ENCODE measurements at regions not wholly inside any gene's neighbourhood (a gene's known extent, or its start where the extent isn't known, plus 50 kb on each side); places are given as distances from the start of the nearest gene placed in this dataset.
A peak's percentile ranks its signal among the peaks of the same experiment; 100 is the strongest.

DNA sequence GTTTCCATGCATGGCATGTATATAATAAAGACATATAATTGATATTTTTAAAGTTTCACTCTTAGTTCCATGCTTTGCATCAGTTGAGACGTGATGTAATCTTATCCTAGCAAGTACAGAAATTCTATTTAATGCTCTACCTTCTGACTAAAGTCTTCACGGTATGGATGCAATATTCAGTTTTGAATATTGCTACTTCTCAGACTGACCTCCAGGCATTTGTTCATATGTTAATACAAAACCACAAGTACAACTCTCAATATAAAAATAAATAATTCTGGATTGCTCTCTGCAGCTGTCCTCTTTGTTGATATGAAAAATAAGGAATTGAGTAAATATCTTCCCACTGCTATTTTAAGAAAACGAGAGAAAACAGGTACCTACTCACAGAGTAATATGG lies 309.8 kb upstream of the HAND2 start:
- DNase-seq, result no peak

DNA sequence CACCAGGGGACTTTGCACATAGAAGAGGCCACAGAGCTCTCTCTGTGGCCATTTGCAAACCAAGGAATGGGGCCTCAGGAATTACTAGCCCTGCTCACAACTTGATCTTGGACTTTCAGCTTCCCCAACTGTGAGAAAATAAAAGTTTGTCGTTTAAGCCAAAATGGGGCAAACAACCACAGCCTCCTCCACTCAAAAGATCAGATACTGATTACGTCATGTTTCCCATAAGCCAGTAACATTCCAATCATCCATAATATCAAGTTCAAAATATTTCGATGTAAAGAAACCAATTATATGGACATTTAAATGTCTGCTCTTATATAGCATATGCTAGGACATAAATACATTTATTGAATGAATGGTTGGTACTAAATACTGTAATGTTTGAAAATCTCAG lies 307.5 kb upstream of the HAND2 start:
- no peak for DNase-seq

DNA sequence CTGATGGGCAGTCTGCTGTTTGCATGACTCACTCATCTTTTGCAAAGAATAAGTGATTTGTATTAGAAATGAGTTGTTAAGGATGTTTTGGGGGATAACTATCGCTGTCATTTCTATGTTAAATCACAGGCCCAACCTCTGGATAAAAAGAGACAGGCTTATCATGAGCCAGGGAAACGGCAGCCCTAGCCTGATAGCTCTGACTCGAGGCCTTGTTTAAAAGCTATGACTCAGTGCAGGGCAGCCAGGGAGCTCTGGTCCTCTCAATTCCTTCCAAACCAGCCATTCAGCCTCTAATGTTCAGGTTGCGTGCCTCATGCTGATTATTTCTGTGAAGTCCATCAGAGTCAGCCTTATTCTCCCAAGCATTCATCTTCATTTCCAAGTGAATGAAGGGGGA lies 305.9 kb upstream of the HAND2 start:
- no peak for DNase-seq

DNA sequence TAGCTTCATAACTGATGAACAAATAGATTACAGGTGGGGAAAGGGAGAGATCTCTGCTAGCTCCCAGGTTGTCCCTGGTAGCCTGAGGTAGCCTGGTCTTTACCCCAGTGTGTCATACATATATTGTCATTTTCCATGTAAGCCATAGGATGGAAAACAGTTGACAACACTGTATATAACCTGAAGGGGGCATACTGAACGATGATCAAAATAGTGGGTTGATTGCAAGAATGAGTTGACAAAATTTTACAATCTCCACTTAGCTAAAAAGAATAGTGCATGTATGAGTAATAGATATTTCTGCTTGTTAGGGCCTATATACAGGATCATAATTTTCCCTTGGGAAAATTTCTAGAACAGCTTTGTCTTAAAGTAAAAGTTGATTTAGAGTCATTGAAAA lies 304.1 kb upstream of the HAND2 start:
- DNase-seq, result peak in 1 of 2 donors; percentile 9

DNA sequence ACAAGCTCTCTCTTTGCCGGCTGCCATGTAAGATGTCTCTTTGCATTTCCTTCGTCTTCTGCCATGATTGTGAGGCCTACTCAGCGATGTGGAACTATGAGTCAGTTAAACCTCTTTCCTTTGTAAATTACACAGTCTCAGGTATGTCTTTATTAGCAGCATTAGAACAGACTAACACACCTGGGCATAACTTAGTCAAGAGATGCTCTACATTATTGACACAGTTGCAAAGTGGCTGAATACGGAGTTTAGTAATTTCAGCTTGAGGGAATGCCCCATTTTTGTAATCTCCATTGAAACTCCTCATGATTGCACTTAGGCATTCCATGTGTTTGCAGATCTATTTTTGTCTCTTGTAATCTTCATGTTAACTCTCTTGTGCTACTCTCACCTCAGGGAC lies 299.5 kb upstream of the HAND2 start:
- DNase-seq, result no peak

DNA sequence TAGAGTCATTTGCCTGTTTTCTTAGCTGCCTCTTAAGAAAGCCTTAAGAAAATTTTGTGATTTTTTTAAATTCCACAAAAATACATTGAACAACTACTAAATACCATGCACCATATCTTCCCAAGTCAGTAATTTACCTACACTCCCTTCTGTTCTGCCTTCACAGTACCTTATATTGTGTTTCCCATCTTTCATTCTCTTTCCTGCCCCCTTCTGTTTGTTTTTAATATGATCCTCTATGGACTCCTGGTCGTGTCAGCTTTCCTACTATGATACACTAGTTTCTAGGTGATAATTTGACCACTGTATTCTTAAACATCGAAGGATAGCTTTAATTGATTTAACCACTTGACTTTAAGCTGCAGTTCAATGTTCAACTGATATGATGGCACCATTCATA lies 297.7 kb upstream of the HAND2 start:
- no peak for DNase-seq

DNA sequence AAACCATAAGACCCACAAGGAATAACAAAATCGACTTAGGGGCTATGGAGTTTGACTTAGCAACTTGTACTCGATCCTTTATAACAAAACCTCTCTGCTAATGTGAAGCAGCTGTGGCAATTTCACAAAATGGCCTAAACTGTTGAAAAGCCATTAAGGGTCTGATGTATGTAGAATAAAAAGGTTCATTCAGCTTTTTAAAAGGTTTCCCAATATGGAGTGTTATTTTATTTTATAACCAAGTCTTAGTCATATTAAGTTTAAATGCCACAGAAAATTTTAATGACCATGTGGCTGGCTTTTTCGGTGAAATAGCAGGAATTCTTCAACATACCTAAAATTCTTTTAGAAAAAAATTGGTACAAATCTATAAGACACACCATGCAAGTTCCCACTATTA lies 291.8 kb upstream of the HAND2 start:
- no peak for DNase-seq

DNA sequence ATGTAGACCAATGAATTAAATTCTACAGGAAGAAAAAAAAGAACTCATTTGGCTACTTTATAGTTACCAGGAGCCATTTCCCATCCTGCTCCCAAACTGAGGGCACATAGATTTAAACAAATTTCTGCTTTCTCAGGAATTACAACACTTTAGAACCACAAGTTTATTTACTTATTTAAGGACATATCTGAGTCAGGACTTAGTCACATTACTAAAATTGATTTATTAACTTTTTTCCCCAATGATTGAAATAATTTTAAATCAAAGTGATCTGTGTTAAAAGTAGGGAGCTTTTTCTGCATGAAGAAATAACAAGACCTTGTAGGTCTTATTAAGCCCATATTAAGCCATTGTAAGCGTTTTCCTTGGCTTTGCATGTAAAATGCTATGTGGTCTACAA lies 291.0 kb upstream of the HAND2 start:
- no peak for DNase-seq

DNA sequence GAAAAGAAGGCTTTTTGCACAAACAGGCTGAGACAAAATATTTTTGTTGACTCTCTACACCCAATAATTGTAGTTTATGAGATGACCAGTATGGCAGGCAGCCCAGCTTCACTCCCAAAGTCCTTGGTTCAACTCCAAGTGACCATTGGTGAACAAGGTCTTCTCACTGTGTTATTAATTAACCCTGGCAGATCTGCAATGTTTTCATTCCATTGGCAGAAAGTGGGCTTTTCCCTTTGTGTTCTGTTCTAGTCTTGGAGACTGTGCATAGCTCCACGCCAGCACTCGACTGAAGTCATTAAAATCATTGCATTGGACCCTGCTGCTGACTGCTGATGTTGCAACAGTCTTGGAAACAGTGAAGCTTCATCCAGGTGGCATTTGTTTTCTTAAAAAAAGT lies 277.3 kb upstream of the HAND2 start:
- no peak for DNase-seq

DNA sequence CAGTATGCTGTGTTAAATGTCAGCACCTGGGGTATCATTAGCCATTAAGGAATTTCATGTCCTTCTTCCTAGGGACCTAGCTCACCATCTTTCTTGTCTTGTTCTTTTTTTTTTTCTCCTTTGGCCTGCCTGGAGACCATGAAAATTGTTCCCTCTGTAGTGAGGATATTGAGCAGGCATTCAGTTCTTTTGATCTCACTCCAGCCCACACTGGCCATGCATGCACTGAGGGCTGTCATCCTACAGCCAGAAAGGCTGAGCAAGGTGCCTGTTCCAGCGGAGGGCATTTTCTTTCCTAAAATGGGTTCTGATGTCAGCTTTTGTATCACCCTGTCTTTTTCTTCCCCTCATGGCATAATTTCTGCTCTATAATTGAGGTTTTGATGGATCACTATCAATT lies 275.9 kb upstream of the HAND2 start:
- no peak for DNase-seq

DNA sequence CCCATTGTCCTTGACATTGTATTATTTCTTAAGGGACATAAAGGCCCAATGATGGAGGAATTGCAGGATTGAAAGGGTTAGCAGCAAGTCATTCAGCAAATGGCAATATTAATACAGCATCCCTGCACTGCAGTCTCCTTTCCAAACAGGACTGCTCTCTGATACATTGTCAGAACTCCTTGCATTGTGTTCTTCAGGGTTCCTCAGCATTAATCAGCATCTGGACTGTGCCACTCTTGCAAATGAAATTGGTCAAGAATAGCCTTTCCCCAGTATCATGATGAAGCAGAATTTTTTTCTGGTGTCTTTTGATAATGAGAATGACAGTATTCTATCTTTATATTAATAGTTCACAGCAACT lies 272.6 kb upstream of the HAND2 start:
- DNase-seq, result no peak

DNA sequence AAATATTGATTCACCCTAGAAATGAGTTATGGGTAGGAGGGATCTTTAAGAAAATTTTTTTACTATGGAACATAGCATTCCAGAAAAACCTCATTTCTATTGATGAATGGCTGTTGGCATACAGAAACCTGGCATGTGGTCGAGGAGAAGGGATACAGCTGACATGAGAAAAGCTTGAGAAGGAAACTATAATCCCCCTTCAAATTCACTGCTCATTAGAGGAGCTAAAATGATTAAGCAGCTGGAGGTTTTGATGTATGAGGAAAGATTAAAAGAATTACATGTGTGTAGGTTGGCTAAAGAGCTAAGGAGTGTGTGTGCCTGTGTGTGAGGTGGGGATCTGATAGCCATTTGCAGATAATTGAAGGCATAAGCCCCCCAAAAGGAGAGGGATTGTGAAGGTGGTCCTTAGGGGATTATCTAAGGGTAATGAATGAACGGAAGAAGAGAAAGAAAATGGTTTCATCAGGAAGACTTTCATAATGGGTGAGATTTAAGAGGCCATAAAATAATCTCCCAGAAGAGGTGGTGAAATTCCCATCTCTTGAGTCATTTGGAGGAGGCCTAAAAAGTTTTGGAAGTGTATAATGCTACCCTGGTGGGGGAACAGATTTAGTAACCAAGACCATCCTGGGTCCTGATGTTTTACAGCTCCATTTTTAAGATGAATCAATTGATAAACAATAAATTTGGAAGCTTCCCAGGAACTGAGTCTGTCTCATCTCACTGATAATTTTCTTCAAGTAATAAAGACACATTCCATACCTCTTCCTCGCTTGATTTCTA lies 272.0 kb upstream of the HAND2 start:
- DNase-seq, result no peak

DNA sequence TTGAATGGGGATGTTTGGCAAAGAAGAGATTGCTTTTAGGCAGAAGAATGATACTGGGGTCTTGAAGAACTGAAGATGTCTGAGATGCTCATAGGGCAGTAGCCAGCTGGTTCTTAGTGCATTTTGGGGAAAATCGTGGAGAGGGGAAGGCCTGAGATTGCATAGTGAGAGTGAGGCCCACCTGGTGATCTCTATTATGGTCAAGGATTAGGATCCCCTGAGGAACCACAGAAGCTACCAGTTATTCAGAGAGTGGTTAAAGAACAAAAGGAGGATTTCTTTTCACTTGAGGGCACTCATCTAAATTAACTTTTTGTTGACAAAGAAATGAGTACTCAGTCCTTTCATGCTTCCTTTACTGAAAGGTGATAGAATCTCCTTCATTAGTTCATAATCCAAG lies 271.3 kb upstream of the HAND2 start:
- DNase-seq, result no peak

DNA sequence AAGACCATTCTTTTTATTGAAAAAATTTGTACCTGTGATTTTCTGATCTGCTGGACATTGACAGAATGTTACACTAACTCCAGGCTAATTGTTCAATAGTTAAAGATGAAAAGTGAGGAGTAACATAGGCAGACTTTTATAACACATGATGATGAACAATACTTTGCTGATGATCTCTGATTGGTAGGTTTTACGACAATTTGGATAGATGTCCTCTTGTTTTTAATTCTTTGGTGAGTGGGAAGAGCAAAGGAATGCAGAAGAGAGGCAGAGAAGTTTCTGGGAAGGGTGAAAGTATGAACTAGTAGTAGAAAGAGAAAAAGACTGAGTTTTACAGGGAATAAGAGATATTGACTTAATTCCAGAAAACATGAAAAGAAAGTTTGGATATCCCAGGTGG lies 267.3 kb upstream of the HAND2 start:
- DNase-seq, result no peak

DNA sequence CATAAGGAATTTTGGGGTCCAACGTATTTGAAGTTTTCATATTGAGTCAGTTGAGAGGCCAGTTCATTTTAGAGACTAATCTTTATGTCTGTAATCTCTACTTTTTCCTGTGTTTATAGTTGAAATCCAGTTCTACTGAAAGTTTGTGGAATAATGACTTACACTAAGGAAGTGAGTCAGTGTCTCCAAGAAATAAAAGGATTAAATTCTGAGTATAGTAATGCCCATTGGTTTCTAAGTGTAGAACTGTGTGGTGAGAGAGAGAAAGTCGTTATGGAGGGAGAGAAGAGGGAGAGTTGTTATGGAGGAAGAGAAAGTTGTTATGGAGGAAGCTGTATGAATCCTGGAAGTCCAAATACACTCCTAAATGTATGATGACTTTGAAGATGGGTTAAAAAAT lies 264.6 kb upstream of the HAND2 start:
- DNase-seq, result no peak

DNA sequence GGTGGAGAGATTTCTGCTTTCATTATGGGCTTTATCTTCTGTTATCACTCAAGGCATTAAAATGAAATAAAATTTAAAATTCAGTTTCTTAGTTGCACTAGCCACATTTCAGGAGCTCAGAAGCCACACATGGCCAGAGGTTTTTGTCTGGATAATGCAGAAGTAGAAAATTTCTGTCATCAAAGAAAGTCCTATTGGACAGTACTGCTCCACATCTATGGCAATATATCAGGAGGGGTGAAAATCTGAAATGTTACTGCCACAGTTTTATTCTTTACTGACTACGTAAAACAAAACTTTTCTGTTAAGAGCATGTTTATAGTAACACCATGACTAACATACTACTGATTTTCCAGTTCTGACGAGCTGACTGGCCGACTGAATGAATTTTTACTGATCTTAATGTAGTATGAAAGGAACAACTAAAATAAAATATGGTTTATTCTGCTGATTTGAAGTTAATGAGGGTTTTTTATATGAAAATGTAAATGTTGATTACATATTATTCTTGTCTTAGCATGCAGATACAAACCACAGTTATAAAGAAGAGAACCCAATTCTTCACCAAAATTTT lies 264.0 kb upstream of the HAND2 start:
- no peak for DNase-seq

DNA sequence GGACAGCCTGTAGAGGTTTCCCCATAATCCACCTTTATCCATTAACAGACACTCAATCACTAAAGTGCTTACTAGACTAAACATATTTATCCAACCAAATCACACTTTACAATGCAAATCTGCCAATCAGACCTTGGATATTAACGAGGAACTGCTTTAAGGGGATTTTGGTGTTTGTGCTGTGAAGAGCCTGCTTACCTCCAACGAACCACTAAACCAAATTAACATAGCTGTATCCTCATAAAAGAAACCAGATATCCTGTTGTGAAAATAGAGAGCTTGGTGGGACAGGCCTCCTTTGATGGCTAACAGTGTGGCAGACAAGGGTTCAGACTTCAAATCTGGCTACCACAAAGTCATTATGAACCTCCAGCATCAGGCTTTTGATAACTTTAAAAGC lies 252.6 kb upstream of the HAND2 start:
- DNase-seq, result no peak

DNA sequence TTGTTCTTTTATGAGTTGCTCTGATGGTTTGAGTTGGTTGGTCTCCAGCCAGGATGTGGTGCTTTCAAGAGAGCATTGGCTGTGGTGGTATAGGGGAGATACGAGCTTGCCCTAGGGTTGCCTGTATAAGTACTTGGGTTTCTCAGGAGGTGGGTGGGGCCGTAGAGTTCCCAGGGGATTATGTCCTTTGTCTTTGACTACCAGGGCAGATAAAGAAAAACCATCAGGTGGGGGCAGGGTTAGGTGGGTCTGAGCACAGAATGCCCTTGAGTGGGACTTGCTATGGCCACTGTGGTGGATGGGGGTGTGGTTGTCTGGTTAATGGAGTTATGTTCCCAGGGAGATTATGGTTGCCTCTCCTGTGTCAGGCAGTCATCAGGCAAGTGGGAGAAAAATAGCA lies 247.9 kb upstream of the HAND2 start:
- DNase-seq, result no peak

DNA sequence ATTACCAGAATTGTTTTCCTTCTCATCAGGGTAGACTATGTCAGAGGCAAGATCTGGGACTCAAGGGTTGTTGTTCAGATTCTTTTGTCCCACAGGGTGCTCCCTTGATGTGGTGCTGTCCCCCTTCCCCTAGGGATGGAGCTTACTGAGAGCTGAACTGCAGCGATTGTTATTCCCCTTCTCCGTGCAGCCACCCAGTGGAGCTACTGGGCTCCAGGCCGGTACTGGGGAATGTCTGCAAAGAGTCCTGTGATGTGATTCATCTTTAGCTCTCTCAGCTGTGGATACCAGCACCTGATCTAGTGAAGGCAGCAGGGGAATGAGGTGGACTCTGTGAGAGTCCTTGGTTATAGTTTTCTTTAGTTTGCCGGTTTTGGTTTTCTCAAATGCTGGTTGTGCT lies 247.4 kb upstream of the HAND2 start:
- no peak for DNase-seq

DNA sequence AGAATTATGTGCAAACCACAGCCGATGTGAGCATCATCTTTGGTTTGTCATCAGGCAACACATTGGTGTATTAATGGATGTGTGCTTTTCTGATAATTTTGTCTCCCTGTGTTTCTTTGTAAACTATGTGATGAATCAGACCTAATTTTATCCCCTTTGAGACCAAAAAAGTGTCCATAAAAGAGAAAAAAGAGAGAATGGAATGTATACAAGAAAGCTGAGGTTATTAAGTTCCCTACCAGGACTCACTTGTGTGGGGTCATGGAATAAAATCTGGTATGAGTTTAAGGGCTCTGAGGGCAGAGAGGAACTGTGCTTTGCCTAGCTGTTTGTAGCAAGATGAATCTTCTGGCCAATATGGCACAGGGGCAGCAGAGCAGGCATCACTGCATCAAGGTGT lies 239.5 kb upstream of the HAND2 start:
- DNase-seq, result no peak

DNA sequence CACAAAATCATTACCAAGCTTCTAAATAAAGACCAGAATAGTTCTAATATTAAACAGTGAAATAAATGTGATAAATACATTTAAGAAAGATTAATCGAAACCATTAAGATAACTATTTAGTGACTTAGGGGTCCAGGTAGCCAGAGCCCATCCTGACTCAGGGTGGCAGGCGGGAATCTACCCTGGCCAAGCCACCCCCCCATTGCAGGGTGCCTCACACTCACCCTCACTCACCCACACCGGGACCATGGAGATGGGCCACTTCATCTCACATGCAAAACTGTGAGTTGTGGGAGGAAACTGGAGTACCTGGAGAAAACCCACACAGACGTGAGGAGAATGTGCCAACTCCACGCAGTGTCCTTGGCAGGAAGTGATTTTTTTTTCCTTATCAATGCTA lies 237.6 kb upstream of the HAND2 start:
- no peak for DNase-seq

DNA sequence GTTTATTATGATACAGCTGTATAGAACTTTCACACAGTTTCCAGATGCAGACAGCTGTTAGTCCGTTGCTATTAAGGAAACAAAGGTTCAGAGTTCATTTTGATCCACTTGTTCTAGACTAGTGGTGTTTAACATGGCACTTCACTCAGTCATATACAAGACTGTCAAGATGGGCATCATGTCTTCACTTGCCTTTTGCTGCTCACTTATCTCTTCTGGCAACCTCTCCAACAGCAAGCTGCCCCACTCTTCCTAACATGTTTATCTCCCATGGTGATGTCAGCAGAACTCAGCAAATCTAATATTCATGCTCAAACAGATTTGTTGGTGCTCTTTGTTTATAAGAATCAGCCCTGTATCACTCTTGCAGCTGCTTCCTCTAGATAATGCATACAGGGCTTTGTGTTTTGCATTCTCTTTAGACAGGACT lies 236.2 kb upstream of the HAND2 start:
- DNase-seq, result no peak

DNA sequence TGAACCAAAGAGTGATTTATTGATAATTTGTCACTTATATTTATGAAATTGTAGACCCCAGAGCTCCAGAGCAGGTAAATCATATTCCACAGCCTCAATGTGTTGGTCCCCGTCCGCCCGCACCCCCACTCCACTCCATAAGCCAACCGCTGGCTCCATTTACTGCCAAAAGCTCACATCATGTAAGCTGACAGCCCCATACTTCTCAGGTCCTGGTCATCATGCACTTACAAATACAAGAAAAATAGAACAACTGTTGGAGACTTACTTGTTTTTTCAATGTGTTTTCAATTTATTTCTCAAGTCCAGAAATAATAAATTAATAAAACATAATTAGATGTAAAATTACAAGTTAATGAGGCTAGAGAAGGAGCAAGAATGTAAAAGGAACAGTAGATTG lies 235.7 kb upstream of the HAND2 start:
- no peak for DNase-seq

DNA sequence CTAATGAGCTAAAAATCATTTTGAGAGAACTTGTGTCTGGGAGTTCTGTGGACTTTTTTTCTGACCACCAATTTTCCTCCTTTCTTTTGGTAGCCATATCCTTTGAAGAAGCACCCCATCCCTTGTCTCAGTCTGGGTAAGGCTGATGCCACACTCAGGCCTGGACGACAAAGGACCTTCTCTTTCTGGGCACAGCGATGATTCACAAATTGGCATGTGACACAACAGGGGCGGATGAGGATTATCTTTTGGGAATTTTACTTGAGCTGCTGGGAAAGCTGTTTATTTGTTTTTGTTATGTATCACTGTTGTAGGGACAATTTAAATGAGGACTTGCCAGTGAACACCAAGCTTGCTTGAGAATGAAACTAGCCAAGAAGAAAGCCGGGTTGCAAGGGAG lies 233.4 kb upstream of the HAND2 start:
- no peak for DNase-seq

DNA sequence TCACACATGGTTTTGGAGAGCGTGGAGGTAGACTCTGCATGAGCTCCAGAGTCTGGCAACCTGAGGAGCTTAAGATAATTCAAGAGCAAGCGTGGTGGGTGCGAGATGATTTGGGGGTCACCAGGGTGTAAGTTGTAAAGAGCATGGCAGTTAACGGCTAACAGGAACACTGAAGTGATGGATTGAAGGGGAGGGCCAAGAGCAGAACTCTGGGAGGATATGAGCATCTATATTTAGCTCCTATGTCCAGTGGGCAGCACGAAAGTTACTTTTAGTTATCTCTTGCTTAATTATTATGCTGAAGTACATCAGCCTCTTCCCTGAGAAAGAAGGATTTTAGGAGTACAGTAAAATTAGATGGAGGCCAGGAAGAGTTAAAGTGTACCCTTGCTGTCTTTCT lies 231.9 kb upstream of the HAND2 start:
- no peak for DNase-seq
